GM10248 (cell line): ENCODE measurements at regions not wholly inside any gene's neighbourhood (a gene's known extent, or its start where the extent isn't known, plus 50 kb on each side); places are given as distances from the start of the nearest gene placed in this dataset.

ENCODE experiments used
- CTCF ChIA-PET: fragments of 300-600 bp; sonication (Branson Sonifier 250); formaldehyde crosslinking; extraction: SDS; loops from one replicate; lab custom pipeline; 2021; ENCODE audit warnings: antibody characterized with exemption; lab: Yijun Ruan, JAX
- POLR2A ChIA-PET: fragments of 350-650 bp; sonication (Branson Sonifier 250); formaldehyde crosslinking; extraction: SDS; loops from one replicate; lab custom pipeline; 2020; ENCODE audit warnings: antibody characterized with exemption; lab: Yijun Ruan, JAX
- DNase-seq: peaks from one replicate; pipeline ENCODE4 v3.0.0; 2012; ENCODE audit errors: extremely low spot score
- TF ChIP-seq, protein P1 (sequence below): IDR thresholded peaks from 2 replicates; pipeline ENCODE4 v1.5.1; 2012; ENCODE audit warnings: mild to moderate bottlenecking, low read depth; ENCODE audit errors: extremely low read depth, missing control alignments, control extremely low read depth

DNA sequence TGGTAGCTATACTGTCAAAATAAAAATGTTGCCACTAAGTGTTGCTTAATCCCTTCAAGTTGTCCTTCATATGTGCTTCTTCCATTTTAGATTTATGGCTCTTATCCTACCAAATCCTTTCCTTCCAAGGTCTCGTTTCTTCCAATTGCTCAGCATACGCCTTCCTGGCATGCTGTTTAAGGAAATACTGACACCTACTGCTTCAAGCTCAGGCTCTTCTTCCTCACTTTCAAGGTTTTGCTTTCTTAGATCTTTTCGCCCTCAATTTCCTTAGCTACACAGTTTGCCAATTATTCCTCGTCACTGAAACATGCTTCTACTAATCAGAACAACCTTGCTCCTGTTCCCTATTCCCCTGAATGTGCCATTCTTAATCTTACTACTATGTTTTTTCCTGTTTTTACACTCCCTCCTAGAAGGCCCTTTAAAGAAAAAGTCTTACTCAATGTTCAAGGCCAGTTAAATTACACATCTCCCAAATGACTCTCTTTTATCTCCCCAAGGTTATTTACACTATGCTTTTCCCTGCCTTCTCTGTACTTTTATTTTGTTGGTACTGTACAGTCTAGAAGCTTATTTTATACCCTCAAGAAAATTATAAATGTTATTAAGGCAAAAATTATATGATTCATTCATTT, 343.1 kb downstream of the MZT1 start:
- DNase-seq, result no peak
- CTCF ChIA-PET, result no interaction called here

DNA sequence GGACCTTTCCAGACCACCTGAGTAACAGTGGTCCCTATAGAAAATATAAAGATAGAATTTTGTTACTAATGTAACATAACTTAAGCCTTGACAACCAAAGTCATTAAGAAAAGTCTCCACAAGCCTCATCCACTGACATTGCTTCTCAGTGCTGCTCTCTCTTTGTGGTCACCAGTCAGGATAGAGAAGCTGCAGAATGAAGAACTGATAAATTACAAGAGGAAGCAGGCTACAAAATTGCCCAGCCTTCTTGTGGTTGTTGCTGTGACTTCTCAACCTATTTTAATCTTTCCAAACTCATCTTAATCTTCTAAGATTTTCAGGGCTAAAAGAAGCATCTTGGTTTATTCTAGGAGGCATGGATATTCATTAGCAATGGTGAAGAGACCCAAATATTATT, 343.8 kb downstream of the MZT1 start:
- DNase-seq, result no peak
- CTCF ChIA-PET, result interaction anchor here (1.3 kb wide), 1 partner anchor 9 kb away, joined by 4 read pairs; no protein-coding TSS in a partner anchor
- POLR2A ChIA-PET, result no interaction called here

More for the DNA sequence above, 343.1 kb downstream of the MZT1 start:
- TF ChIP-seq, protein P1, sequence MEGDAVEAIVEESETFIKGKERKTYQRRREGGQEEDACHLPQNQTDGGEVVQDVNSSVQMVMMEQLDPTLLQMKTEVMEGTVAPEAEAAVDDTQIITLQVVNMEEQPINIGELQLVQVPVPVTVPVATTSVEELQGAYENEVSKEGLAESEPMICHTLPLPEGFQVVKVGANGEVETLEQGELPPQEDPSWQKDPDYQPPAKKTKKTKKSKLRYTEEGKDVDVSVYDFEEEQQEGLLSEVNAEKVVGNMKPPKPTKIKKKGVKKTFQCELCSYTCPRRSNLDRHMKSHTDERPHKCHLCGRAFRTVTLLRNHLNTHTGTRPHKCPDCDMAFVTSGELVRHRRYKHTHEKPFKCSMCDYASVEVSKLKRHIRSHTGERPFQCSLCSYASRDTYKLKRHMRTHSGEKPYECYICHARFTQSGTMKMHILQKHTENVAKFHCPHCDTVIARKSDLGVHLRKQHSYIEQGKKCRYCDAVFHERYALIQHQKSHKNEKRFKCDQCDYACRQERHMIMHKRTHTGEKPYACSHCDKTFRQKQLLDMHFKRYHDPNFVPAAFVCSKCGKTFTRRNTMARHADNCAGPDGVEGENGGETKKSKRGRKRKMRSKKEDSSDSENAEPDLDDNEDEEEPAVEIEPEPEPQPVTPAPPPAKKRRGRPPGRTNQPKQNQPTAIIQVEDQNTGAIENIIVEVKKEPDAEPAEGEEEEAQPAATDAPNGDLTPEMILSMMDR, result no peak
- POLR2A ChIA-PET, result no interaction called here

DNA sequence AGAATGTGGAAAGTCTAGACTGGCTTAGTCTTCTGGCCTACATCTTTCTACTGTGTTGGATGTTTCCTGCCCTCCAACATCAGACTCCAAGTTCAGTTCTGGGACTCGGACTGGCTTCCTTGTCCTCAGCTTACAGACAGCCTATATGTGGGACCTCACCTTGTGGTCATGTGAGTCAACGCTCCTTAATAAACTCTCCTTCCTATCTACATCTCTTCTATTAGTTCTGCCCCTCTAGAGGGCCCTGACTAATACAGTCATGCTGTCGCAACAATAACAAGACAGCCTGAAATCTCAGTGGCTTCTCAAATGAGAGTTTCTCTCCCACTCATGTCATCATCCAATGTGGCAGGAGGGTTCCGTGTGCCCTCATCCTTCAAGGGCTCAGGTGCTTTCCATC, 347.8 kb downstream of the MZT1 start:
- CTCF ChIA-PET, result no interaction called here
- POLR2A ChIA-PET, result no interaction called here
- TF ChIP-seq, protein P1, result no peak
- no peak for DNase-seq

More for the DNA sequence above, 343.8 kb downstream of the MZT1 start:
- TF ChIP-seq, protein P1, result no peak

DNA sequence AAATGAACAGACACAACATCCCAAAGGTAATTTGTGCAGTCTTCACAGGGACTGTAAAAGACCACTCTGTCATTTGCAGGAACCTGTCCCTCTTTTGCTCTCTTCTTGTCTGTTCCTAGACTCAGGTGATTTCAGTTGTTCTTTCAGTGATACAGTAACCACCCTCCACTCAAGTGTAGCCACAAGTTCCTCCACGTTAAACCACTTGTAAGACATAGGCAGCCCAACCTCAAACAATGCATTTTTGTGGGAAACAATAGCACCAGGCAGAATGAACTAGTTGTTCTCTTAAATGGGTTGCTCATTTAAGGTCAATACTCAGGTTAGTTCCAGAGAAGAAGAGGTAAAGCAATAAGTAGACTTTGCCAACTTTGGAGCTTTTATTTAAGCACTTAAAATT, 359.4 kb downstream of the MZT1 start:
- no peak for DNase-seq
- TF ChIP-seq, protein P1, result no peak
- POLR2A ChIA-PET, result no interaction called here
- CTCF ChIA-PET, result no interaction called here

DNA sequence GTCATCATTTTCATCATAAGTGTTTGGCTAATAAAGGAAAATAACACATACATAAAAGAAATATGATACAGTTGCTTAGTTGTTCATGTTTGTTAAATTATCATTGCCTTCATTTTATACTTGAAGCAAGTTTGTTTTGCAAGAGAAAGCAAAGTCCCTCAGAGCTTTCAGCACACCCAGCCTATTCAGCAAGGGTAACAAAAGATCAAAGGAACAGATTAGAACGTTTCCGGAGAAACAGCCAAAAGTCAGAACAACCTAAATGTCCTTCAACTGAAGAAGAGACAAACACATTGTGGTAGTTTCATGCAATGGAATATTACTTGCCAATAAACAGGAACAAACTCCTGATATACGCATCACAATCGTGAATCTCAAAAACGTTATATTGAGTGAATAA, 380.7 kb downstream of the MZT1 start:
- no peak for DNase-seq
- CTCF ChIA-PET, result no interaction called here
- TF ChIP-seq, protein P1, result no peak
- POLR2A ChIA-PET, result no interaction called here

DNA sequence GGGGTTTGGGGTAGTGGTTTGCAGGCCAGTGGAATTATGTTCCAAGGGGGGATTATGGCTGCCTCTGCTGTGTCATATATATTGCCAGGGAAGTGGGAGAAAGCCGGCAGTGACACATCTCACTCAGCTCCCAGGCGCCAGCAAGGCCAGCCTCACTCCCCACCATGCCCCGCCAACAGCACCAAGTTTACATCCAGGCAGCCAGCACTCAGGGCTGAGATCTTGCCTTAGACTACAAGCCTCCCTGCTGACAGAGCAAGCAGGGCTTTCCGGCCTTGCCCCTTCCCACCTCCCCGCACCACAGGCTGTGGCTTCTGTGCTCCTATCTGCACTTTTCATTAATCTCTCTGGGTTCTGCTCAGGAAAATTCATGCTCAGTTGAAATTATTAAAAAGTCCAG, 385.1 kb downstream of the MZT1 start:
- ChIA-PET CTCF (no interaction called here), POLR2A (no interaction called here)
- TF ChIP-seq, protein P1, result no peak
- no peak for DNase-seq
